ENCODE measurements at regions not wholly inside any gene's neighbourhood (a gene's known extent, or its start where the extent isn't known, plus 50 kb on each side); places are given as distances from the start of the nearest gene placed in this dataset.

- H3K4me1 ChIP-seq (ENCODE audit: low read depth, poor library complexity, severe bottlenecking): no peaks in the 10 kb centered on the region
- H3K4me3 ChIP-seq (IDR thresholded peaks at IDR 0.05; ENCODE audit: insufficient read depth, low read depth, low read length): no peak overlapping the region
- no peak for TF ChIP-seq CTCF (conservative IDR thresholded peaks at IDR 0.05; ENCODE audit: low read depth, low read length)
- no peaks in the 10 kb centered on the region for H4K20me1 ChIP-seq (ENCODE audit: insufficient read depth)
- H3K27ac ChIP-seq: no peak overlapping the region
- no peaks in the 10 kb centered on the region for H3K27me3 ChIP-seq (ENCODE audit: insufficient read depth, low read depth)
- H3K36me3 ChIP-seq (ENCODE audit: insufficient read depth): no peaks in the 10 kb centered on the region
- no peaks in the 10 kb centered on the region for H3K79me2 ChIP-seq (ENCODE audit: insufficient read depth, low read depth)
- H3K4me2 ChIP-seq: no peak overlapping the region
- no peak overlapping the region for H2AFZ ChIP-seq (ENCODE audit: low read depth)
- H3K9ac ChIP-seq: no peak overlapping the region
These were observed 490.9 kb upstream of the MIS18BP1 start for GRCh38 chr14:45743884-45744283.

GRCh38 chr14:45742187-45742586 lies 489.2 kb upstream of the MIS18BP1 start:
- no peak overlapping the region for H3K4me2 ChIP-seq
- H3K9ac ChIP-seq: no peak overlapping the region
- TF ChIP-seq CTCF (conservative IDR thresholded peaks at IDR 0.05; ENCODE audit: low read depth, low read length): no peak
- H3K79me2 ChIP-seq (ENCODE audit: insufficient read depth, low read depth): no peaks in the 10 kb centered on the region
- no peaks in the 10 kb centered on the region for H3K36me3 ChIP-seq (ENCODE audit: insufficient read depth)
- H3K27me3 ChIP-seq (ENCODE audit: insufficient read depth, low read depth): no peaks in the 10 kb centered on the region
- H4K20me1 ChIP-seq (ENCODE audit: insufficient read depth): no peaks in the 10 kb centered on the region
- no peak overlapping the region for H3K27ac ChIP-seq
- H2AFZ ChIP-seq (ENCODE audit: low read depth): no peak overlapping the region
- no peak overlapping the region for H3K4me3 ChIP-seq (IDR thresholded peaks at IDR 0.05; ENCODE audit: insufficient read depth, low read depth, low read length)
- H3K4me1 ChIP-seq (ENCODE audit: low read depth, poor library complexity, severe bottlenecking): no peaks in the 10 kb centered on the region

GRCh38 chr14:45728434-45729225 lies 475.6 kb upstream of the MIS18BP1 start:
- H3K79me2 ChIP-seq (ENCODE audit: insufficient read depth, low read depth): no peaks in the 10 kb centered on the region
- H3K27ac ChIP-seq: no peak overlapping the region
- no peak overlapping the region for H3K9ac ChIP-seq
- H3K4me1 ChIP-seq (ENCODE audit: low read depth, poor library complexity, severe bottlenecking): no peaks in the 10 kb centered on the region
- no peak for TF ChIP-seq CTCF (conservative IDR thresholded peaks at IDR 0.05; ENCODE audit: low read depth, low read length)
- H3K4me3 ChIP-seq (IDR thresholded peaks at IDR 0.05; ENCODE audit: insufficient read depth, low read depth, low read length): no peak overlapping the region
- H3K36me3 ChIP-seq (ENCODE audit: insufficient read depth): no peaks in the 10 kb centered on the region
- H3K4me2 ChIP-seq: no peak overlapping the region
- no peaks in the 10 kb centered on the region for H4K20me1 ChIP-seq (ENCODE audit: insufficient read depth)
- H2AFZ ChIP-seq (ENCODE audit: low read depth): no peak overlapping the region
- no peaks in the 10 kb centered on the region for H3K27me3 ChIP-seq (ENCODE audit: insufficient read depth, low read depth)

GRCh38 chr14:45727133-45727532 lies 474.1 kb upstream of the MIS18BP1 start:
- Histone ChIP-seq H3K36me3 (ENCODE audit: insufficient read depth) (no peaks in the 10 kb centered on the region), H3K4me1 (ENCODE audit: low read depth, poor library complexity, severe bottlenecking) (no peaks in the 10 kb centered on the region), H4K20me1 (ENCODE audit: insufficient read depth) (no peaks in the 10 kb centered on the region), H2AFZ (ENCODE audit: low read depth) (no peak overlapping the region), H3K27me3 (ENCODE audit: insufficient read depth, low read depth) (no peaks in the 10 kb centered on the region), H3K9ac (no peak overlapping the region), H3K4me3 (IDR thresholded peaks at IDR 0.05; ENCODE audit: insufficient read depth, low read depth, low read length) (no peak overlapping the region), H3K4me2 (no peak overlapping the region), H3K79me2 (ENCODE audit: insufficient read depth, low read depth) (no peaks in the 10 kb centered on the region), H3K27ac (no peak overlapping the region)
- TF ChIP-seq CTCF (conservative IDR thresholded peaks at IDR 0.05; ENCODE audit: low read depth, low read length): no peak
